Subcutaneous abdominal adipose tissue (tissue), 5 donors: ENCODE measurements at regions not wholly inside any gene's neighbourhood (a gene's known extent, or its start where the extent isn't known, plus 50 kb on each side); places are given as distances from the start of the nearest gene placed in this dataset.

Experiments
- H3K27ac ChIP-seq: one replicate; pipeline ENCODE4 v1.7.0; 2013; ENCODE audit warnings: low read depth, mild to moderate bottlenecking, inconsistent platforms, low read length, moderate library complexity
- H3K27me3 ChIP-seq, 5 donors: one replicate each; pipeline ENCODE4 v1.7.0; 2013; ENCODE audit warnings: low read length in 5 of 5, inconsistent platforms in 1 of 5; ENCODE audit not compliant: control insufficient read depth in 5 of 5, insufficient read depth in 4 of 5
- H3K36me3 ChIP-seq, 5 donors: one replicate each; pipeline ENCODE4 v1.7.0; 2013; ENCODE audit warnings: low read length in 5 of 5; ENCODE audit not compliant: control insufficient read depth in 5 of 5, insufficient read depth in 5 of 5
- H3K4me1 ChIP-seq, 5 donors: one replicate each; pipeline ENCODE4 v1.7.0; 2013; ENCODE audit warnings: low read length in 5 of 5, mild to moderate bottlenecking in 3 of 5, moderate library complexity in 1 of 5; ENCODE audit not compliant: control insufficient read depth in 5 of 5, insufficient read depth in 5 of 5
- H3K4me3 ChIP-seq, 5 donors: one replicate each; pipeline ENCODE4 v1.7.0; 2013; ENCODE audit warnings: low read length in 5 of 5, low read depth in 1 of 5
- H3K9ac ChIP-seq, 5 donors: one replicate each; pipeline ENCODE4 v1.7.0; 2013; ENCODE audit warnings: low read length in 5 of 5, mild to moderate bottlenecking in 4 of 5, moderate library complexity in 3 of 5
- H3K9me3 ChIP-seq, 5 donors: one replicate each; pipeline ENCODE4 v1.7.0; 2013; ENCODE audit warnings: low read length in 5 of 5; ENCODE audit not compliant: control insufficient read depth in 5 of 5
- donor health status: healthy.
- donor health status: healthy.
- donor health status: healthy.
- donor health status: healthy.
- donor health status: healthy.

DNA sequence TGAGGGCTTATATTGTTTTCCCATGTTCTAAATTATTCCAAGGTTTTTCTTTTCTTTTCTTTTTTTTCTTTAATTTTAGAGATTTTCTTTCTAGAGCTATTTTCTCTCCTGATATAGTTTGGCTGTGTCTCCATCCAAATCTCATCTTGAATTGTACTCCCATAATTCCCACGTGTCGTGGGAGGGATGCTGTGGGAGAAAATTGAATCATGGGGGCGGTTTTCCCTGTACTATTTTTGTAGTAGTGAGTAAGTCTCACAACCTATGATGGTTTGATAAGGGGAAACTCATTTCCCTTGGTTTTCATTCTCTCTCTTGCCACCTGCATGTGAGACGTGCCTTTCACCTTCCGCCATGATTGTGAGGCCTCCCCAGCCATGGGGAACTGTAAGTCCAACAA, 1906.4 kb upstream of the PRR20A start:
- Histone ChIP-seq H3K9me3 (no peaks in the 10 kb centered on the region), H3K9ac (no peak overlapping the region), H3K27me3 (no peaks in the 10 kb centered on the region), H3K4me3 (no peak overlapping the region), H3K36me3 (no peaks in the 10 kb centered on the region), H3K4me1 (no peaks in the 10 kb centered on the region), H3K27ac (no peak overlapping the region)

DNA sequence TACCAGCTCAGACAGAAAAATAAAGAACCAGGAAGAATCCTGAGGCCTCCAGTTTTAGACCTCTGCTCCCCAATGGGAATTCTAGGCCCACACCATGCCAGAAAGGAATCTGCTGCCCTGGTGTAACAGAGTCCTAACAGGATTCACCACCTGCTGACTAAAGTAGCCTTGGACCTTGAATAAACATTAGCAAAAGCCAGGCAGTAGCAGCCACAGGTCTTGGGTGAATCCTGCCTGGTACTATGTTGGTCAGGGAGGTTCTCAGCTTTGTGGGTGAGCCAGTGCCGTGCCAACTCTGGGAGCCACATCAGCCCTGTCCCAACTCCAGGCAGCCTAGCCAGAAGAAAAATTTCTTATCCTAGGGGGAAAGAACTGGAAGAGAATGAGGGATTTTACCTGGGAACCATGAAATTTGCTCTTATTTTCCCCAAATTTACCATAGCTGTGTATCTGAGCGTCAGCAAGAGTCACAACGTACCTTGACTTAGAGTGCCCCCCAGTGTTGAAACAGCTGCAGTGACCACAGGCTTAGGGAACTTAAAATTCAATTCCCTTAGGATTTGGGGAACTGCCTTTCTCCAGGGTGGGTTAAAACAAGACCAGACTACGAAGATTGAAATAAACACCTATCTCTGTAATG, 1895.6 kb upstream of the PRR20A start:
- Histone ChIP-seq H3K36me3 (no peaks in the 10 kb centered on the region), H3K9me3 (peaks cover 0 to 11% (median 0%) of the 10 kb centered on the region in 5 donors), H3K9ac (no peak overlapping the region), H3K27me3 (no peaks in the 10 kb centered on the region), H3K4me1 (peaks cover 0 to 10% (median 0%) of the 10 kb centered on the region in 5 donors), H3K4me3 (no peak overlapping the region), H3K27ac (no peak overlapping the region)

DNA sequence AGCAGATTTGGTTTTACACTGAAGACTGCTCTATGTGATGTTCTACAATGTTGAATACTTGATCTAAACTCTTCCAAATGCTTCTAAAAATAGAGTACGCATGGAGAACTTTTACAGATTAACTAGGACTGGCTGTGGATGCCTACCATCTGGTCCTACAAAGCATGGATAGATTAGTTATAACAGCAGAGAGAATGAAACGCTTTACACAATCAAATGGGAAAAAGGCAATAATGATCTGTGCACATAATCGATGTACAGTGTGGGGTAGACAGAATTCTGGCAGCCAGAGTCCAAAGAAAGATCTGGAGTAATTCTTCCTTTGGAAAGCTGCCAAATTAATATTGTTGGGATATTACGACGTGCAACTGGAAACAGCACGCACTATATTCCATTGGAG, 1885.5 kb upstream of the PRR20A start:
- H3K9me3 ChIP-seq = peaks cover 0 to 2% (median 0%) of the 10 kb centered on the region in 5 donors
- no peak overlapping the region for H3K27ac ChIP-seq
- no peaks in the 10 kb centered on the region for H3K36me3 ChIP-seq
- H3K27me3 ChIP-seq = no peaks in the 10 kb centered on the region
- H3K4me1 ChIP-seq = no peaks in the 10 kb centered on the region
- H3K9ac ChIP-seq = no peak overlapping the region
- no peak overlapping the region for H3K4me3 ChIP-seq

DNA sequence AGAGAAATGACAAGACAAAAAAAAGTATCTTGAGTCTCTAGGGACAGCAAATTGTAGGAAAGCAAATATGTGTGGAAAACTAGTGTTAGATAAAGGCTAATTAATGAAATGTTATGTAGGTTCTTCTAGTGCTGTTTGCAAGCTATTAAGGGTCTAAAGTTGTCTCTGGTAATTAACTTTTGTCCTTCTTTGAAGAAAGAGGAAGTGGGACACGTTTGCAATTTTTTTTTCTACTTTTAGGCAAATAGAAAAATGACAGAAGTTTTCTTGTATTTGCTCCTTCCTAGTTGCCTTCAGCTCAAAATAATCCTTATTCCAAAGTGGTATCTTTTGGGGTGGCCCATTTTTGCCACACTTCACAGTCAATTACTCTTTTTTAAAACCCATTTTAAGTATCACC, 1877.7 kb upstream of the PRR20A start:
- Histone ChIP-seq H3K4me1 (no peaks in the 10 kb centered on the region), H3K27ac (no peak overlapping the region), H3K9me3 (peaks cover 0 to 2% (median 0%) of the 10 kb centered on the region in 5 donors), H3K36me3 (no peaks in the 10 kb centered on the region), H3K4me3 (no peak overlapping the region), H3K27me3 (no peaks in the 10 kb centered on the region), H3K9ac (no peak overlapping the region)

DNA sequence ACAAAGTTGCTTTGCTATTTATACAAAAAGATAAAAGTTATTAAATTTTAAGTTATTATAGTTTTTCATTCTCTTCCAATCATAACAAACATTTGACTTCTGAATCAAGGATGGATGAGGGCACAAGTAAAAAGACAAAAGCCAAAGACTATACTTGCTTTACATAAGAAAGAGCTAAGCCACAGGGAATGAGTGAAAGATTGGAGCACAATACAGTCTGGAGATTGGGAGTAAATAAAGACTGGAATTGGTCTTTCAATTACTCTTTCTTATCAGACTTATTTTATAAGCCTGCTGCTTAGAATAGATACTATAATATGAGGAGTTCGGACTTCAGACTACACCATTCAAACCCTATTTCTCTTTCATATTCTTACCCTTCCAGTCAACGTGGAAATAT, 1874.1 kb upstream of the PRR20A start:
- Histone ChIP-seq H3K27me3 (no peaks in the 10 kb centered on the region), H3K27ac (no peak overlapping the region), H3K4me3 (no peak overlapping the region), H3K9ac (no peak overlapping the region), H3K9me3 (peaks cover 0 to 3% (median 0%) of the 10 kb centered on the region in 5 donors), H3K4me1 (no peaks in the 10 kb centered on the region), H3K36me3 (no peaks in the 10 kb centered on the region)

DNA sequence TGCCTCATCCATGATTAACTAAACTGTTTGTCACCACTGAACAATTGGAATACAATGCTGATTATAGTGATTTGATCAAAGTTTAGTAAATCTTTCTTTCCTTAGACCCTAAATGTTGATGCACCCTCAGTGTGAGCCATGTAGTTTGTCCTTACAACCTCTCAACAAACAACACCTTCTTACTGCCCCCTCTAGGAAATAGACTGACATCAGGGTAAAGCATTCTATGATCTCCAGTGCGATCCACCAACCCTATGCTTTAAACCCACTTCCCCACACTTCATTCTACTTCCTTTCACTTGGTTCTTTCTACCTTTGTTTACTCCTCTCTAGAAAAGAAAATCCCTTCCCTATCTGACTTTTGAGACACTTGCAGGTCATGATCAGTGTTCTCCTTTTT, 1842.5 kb upstream of the PRR20A start:
- Histone ChIP-seq H3K9me3 (peaks cover 0 to 13% (median 5%) of the 10 kb centered on the region in 5 donors), H3K4me3 (no peak overlapping the region), H3K27me3 (no peaks in the 10 kb centered on the region), H3K4me1 (no peaks in the 10 kb centered on the region), H3K9ac (no peak overlapping the region), H3K27ac (no peak overlapping the region), H3K36me3 (no peaks in the 10 kb centered on the region)

DNA sequence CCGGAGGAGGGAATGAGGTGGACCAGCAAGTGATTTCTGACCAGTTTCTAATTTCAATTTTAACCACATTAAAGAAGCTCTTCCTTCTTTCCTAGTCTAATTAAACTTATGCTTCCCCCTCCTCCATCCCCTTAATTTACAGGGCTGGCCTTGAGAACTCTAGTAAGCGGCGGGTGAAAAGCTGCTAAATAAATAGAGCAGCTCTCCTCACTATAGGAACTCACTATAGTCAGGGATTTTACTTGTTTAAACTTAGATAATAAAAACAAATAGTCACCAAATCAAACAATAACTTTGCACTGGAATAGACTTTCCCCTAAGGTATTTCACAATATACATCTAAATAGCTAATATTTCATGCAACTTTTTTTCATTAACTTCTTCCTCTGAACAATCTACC, 1838.2 kb upstream of the PRR20A start:
- no peaks in the 10 kb centered on the region for H3K27me3 ChIP-seq
- H3K9me3 ChIP-seq = no peaks in the 10 kb centered on the region

DNA sequence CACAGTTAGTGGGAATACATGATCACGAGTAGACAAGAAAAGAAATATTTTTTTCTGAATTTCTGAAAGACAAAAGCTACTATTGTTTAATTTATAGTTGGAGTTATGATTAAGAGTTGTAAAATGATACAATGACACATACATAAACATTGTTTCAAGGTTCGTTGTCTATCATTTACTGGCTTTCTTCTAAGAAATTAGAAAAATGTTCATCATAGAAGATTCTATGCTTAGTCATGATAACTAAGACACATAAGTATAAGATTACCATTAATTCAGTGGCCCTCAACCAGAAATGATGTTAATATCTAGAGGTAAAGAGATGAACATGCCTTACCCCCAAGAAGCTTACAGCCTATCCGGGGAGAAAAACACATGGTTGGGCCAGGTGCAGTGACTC, 1832.8 kb upstream of the PRR20A start:
- Histone ChIP-seq H3K36me3 (no peaks in the 10 kb centered on the region), H3K27ac (no peak overlapping the region), H3K9ac (no peak overlapping the region), H3K4me1 (no peaks in the 10 kb centered on the region), H3K4me3 (no peak overlapping the region), H3K27me3 (no peaks in the 10 kb centered on the region), H3K9me3 (no peaks in the 10 kb centered on the region)

More for the DNA sequence above, 1838.2 kb upstream of the PRR20A start:
- H3K9ac ChIP-seq = no peak overlapping the region
- no peaks in the 10 kb centered on the region for H3K36me3 ChIP-seq
- H3K27ac ChIP-seq = no peak overlapping the region
- no peak overlapping the region for H3K4me3 ChIP-seq
- no peaks in the 10 kb centered on the region for H3K4me1 ChIP-seq

DNA sequence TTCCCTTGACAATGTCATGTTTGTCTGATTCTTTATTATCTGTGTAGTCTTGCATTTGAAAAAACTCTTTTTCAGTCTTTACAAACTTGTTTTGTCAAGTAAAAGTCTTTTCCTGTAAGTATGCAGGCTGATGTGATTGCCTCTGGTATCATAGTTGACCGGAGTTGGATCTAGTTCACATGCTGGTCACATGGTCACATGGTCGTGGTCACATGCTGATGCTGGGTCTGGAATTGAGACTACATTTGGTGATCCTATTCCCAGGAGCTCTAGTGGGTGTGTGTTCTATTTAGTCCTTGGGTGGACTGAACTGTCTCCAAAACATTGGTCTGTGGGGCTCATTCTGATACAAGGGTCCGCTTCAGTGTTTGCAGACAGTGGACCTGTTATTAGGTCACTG, 1798.8 kb upstream of the PRR20A start:
- Histone ChIP-seq H3K36me3 (no peaks in the 10 kb centered on the region), H3K9me3 (no peaks in the 10 kb centered on the region), H3K27me3 (no peaks in the 10 kb centered on the region), H3K4me1 (no peaks in the 10 kb centered on the region), H3K27ac (no peak overlapping the region), H3K4me3 (no peak overlapping the region), H3K9ac (no peak overlapping the region)

DNA sequence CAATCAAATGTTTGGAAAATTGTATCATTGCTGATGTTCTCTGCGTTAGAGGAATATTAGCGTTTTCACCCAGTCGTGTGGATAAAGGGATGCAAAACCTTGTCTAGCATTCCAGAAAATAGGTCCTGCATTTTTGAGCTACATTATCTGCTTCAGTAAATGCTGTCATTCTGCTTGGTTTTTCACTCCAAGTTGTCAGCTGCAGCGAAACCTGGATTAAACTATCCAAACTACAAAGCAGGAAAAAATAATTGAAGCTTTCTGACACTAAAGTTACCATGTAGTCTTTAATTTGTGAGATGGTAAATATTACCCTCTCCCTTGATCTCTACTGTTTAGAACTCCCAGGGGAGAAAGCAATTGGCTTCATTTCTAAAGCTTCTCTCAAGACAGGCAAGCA, 1795.5 kb upstream of the PRR20A start:
- no peak overlapping the region for H3K9ac ChIP-seq

DNA sequence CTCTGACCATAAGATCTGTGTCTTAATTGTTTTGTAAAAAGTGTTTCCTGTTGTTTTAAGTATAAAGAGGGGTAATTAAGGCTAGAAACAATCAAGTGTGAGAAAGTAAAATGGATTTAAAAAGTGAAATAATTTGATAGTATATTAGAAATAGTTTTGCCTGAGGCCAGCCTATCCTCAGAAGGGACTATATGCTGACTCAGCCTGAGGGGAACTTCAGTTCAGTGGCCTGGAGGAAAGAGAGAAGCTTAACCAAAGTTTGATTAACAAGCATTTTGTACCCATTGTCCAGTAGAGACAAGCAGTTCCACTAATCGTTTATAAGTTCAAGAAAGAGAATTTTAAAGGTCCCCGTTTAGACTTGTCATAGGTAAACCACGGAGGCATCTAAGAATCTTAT, 1793.2 kb upstream of the PRR20A start:
- no peak overlapping the region for H3K9ac ChIP-seq
- no peaks in the 10 kb centered on the region for H3K36me3 ChIP-seq
- no peaks in the 10 kb centered on the region for H3K9me3 ChIP-seq
- no peak overlapping the region for H3K4me3 ChIP-seq
- H3K27ac ChIP-seq = no peak overlapping the region
- H3K4me1 ChIP-seq = no peaks in the 10 kb centered on the region
- no peaks in the 10 kb centered on the region for H3K27me3 ChIP-seq

More for the DNA sequence above, 1795.5 kb upstream of the PRR20A start:
- Histone ChIP-seq H3K4me3 (no peak overlapping the region), H3K27ac (no peak overlapping the region), H3K9me3 (no peaks in the 10 kb centered on the region), H3K4me1 (no peaks in the 10 kb centered on the region), H3K36me3 (no peaks in the 10 kb centered on the region), H3K27me3 (no peaks in the 10 kb centered on the region)
